Liver (tissue), 8 donors: ENCODE measurements at regions not wholly inside any gene's neighbourhood (a gene's known extent, or its start where the extent isn't known, plus 50 kb on each side); places are given as distances from the start of the nearest gene placed in this dataset.

Source experiments
- DNase-seq: peaks from one replicate; pipeline ENCODE4 v3.0.0-alpha.2; 2017; ENCODE audit warnings: low spot score
- H3K27ac ChIP-seq, 2 donors: one replicate each; pipeline ENCODE4 v1.7.0; 2013; ENCODE audit warnings: inconsistent platforms in 2 of 2, low read length in 2 of 2, control low read depth in 1 of 2, low read depth in 1 of 2, mild to moderate bottlenecking in 1 of 2
- H3K27me3 ChIP-seq, 4 donors: one replicate each; pipeline versions ENCODE4 v1.6.1 to v1.7.0; 2013; ENCODE audit warnings: low read length in 3 of 4, inconsistent platforms in 1 of 4, mild to moderate bottlenecking in 1 of 4, moderate library complexity in 1 of 4; ENCODE audit not compliant: control insufficient read depth in 4 of 4, insufficient read depth in 4 of 4
- H3K36me3 ChIP-seq, 4 donors: one replicate each; pipeline versions ENCODE4 v1.6.1 to v1.7.0; 2013; ENCODE audit warnings: low read length in 3 of 4, mild to moderate bottlenecking in 3 of 4, low read depth in 1 of 4, moderate library complexity in 1 of 4; ENCODE audit not compliant: control insufficient read depth in 4 of 4, insufficient read depth in 3 of 4
- H3K4me1 ChIP-seq, 4 donors: one replicate each; pipeline versions ENCODE4 v1.6.1 to v1.7.0; 2013; ENCODE audit warnings: low read length in 3 of 4, mild to moderate bottlenecking in 3 of 4, moderate library complexity in 1 of 4; ENCODE audit not compliant: control insufficient read depth in 4 of 4, insufficient read depth in 4 of 4
- H3K4me3 ChIP-seq, 3 donors: one replicate each; pipeline versions ENCODE4 v1.6.1 to v1.7.0; 2013; ENCODE audit warnings: low read length in 3 of 3, control low read depth in 1 of 3, low read depth in 1 of 3, mild to moderate bottlenecking in 1 of 3
- H3K9ac ChIP-seq, 2 donors: one replicate each; pipeline ENCODE4 v1.7.0; 2013; ENCODE audit warnings: low read length in 2 of 2, mild to moderate bottlenecking in 2 of 2, moderate library complexity in 2 of 2, control low read depth in 1 of 2, low read depth in 1 of 2
- H3K9me3 ChIP-seq, 4 donors: one replicate each; pipeline versions ENCODE4 v1.6.1 to v1.7.0; 2013; ENCODE audit warnings: low read length in 3 of 4; ENCODE audit not compliant: control insufficient read depth in 4 of 4
- EGR1 ChIP-seq, 2 donors: IDR thresholded peaks; 2 replicates each; pipeline ENCODE4 v1.6.1; 2016 to 2018; ENCODE audit warnings: antibody characterized with exemption in 2 of 2, low read depth in 2 of 2
- GABPA ChIP-seq, 2 donors: IDR thresholded peaks in 1 of 2; conservative IDR thresholded peaks in 1 of 2; 2 replicates each; pipeline ENCODE4 v1.6.1; 2016; ENCODE audit warnings: antibody characterized with exemption in 2 of 2, mild to moderate bottlenecking in 1 of 2, moderate library complexity in 1 of 2
- HNF4G ChIP-seq: IDR thresholded peaks from 2 replicates; pipeline ENCODE4 v1.6.1; 2016; ENCODE audit warnings: antibody characterized with exemption
- JUND ChIP-seq, 2 donors: IDR thresholded peaks; 2 replicates each; pipeline ENCODE4 v1.6.1; 2016; ENCODE audit warnings: antibody characterized with exemption in 2 of 2
- NR2F2 ChIP-seq: IDR thresholded peaks from 2 replicates; pipeline ENCODE4 v1.6.1; 2016; ENCODE audit warnings: antibody characterized with exemption
- RAD21 ChIP-seq, 2 donors: IDR thresholded peaks; 2 replicates each; pipeline ENCODE4 v1.6.1; 2016; ENCODE audit warnings: antibody characterized with exemption in 2 of 2, mild to moderate bottlenecking in 2 of 2
- RXRA ChIP-seq, 2 donors: IDR thresholded peaks; 2 replicates each; pipeline ENCODE4 v1.6.1; 2017 to 2018; ENCODE audit warnings: antibody characterized with exemption in 2 of 2, mild to moderate bottlenecking in 1 of 2
- SP1 ChIP-seq: IDR thresholded peaks from 2 replicates; pipeline ENCODE4 v1.6.1; 2018; ENCODE audit warnings: antibody characterized with exemption, mild to moderate bottlenecking
- TAF1 ChIP-seq: conservative IDR thresholded peaks from 2 replicates; pipeline ENCODE4 v1.6.1; 2016; ENCODE audit warnings: antibody characterized with exemption, mild to moderate bottlenecking
- YY1 ChIP-seq: IDR thresholded peaks from 2 replicates; pipeline ENCODE4 v1.6.1; 2016; ENCODE audit warnings: antibody characterized with exemption, mild to moderate bottlenecking
- WGBS: extraction: QIAGEN DNeasy Blood & Tissue Kit; methylation state at CpG from one replicate; pipeline ENCODE4 v1.1.7; 2013; 5-methylcytosine and 5-hydroxymethylcytosine counted together
- TF ChIP-seq, protein P1 (sequence below): IDR thresholded peaks from 2 replicates; pipeline ENCODE4 v1.6.1; 2016; ENCODE audit warnings: antibody characterized with exemption
- TF ChIP-seq, protein P2 (sequence below): IDR thresholded peaks from 2 replicates; pipeline ENCODE4 v1.6.1; 2016; ENCODE audit warnings: antibody characterized with exemption, mild to moderate bottlenecking
- TF ChIP-seq, protein P3 (sequence below): fragments of 150-350 bp; IDR thresholded peaks from 2 replicates; pipeline ENCODE4 v1.5.1; 2017; ENCODE audit warnings: improper control_type of control experiment, low read depth, low read length; ENCODE audit not compliant: missing input control
- TF ChIP-seq, protein P4 (sequence below): IDR thresholded peaks from 2 replicates; pipeline ENCODE4 v1.6.1; 2016; ENCODE audit warnings: antibody characterized with exemption
- TF ChIP-seq, protein P5 (sequence below): IDR thresholded peaks from 2 replicates; pipeline ENCODE4 v1.6.1; 2016; ENCODE audit warnings: antibody characterized with exemption
- donor health status: healthy.
- donor health status: healthy.
- donor health status: healthy.
- donor health status: healthy.
- donor health status: healthy.

DNA sequence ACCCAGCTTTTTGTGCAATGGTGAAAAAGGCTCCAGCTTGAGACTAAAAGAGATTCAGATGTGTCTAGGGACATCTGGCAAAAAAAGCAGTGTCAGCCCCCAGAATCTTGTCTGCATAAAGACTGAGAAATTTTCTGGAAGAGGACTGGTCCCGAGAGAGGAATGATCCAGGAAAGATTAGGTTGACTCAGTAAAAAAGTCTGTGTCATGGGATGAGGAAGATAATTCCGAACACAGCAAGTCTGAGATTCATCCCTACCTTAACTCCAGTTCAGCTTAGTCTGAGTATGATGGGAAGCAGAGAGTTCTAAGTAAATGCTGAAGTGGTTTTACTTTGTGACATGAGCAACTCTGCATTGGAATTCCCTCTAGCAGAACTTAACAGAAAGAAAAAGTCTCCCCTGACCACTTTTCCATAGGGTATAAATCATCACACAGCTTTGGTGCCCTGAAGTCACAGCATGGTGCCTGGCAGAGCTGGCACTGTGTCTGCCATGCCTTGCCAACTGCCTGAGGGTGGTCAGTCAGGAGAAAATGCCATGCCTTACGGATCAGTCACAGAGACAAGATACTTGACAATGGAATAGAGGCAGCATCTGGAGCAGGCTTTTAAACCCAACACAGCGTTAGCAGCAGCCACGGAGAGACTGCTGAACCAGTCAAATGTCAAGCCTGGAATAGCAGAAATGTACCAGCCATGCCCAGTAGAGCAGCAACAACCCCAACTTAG lies 153.4 kb downstream of the ZC3H11B start:
- Histone ChIP-seq H3K4me1 (no peaks in the 10 kb centered on the region), H3K9me3 (no peaks in the 10 kb centered on the region), H3K36me3 (no peaks in the 10 kb centered on the region), H3K9ac (no peak overlapping the region), H3K4me3 (no peak overlapping the region), H3K27ac (no peak overlapping the region), H3K27me3 (no peaks in the 10 kb centered on the region)
- whole genome bisulfite sequencing = 77% methylated on average over 5 of the region's 5 CpGs
- no peak for TF ChIP-seq JUND (IDR thresholded peaks at IDR 0.05)
- TF ChIP-seq TAF1 = no peak
- TF ChIP-seq RXRA (IDR thresholded peaks at IDR 0.05) = no peak
- TF ChIP-seq, protein P1, sequence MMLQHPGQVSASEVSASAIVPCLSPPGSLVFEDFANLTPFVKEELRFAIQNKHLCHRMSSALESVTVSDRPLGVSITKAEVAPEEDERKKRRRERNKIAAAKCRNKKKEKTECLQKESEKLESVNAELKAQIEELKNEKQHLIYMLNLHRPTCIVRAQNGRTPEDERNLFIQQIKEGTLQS = no peak
- DNase-seq = no peak

DNA sequence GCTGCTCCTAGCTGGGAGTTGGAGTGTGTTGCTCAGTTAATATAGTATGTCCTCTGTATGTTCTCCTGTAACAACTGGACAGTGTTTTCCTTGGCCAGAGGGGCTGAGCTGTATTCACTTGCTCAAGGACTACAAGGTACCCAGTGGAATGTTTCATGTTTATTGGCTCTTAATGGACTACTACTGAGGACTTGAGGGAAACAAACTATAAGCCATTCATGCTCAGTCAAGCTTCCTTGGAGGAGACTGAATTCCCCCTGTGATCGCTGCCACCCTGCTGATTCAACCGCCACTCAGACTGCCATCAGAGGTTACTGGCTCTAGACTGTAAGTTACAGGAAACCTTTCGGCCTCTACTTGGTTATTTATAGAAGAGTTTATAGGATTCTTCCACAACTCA lies 166.6 kb downstream of the ZC3H11B start:
- no peaks in the 10 kb centered on the region for H3K36me3 ChIP-seq
- DNase-seq = no peak
- H3K27ac ChIP-seq = no peak overlapping the region
- 84% methylated on average over 3 of the region's 3 CpGs for WGBS
- no peaks in the 10 kb centered on the region for H3K9me3 ChIP-seq
- H3K4me1 ChIP-seq = no peaks in the 10 kb centered on the region
- TF ChIP-seq HNF4G = no peak
- no peak for TF ChIP-seq YY1
- TF ChIP-seq, protein P2, sequence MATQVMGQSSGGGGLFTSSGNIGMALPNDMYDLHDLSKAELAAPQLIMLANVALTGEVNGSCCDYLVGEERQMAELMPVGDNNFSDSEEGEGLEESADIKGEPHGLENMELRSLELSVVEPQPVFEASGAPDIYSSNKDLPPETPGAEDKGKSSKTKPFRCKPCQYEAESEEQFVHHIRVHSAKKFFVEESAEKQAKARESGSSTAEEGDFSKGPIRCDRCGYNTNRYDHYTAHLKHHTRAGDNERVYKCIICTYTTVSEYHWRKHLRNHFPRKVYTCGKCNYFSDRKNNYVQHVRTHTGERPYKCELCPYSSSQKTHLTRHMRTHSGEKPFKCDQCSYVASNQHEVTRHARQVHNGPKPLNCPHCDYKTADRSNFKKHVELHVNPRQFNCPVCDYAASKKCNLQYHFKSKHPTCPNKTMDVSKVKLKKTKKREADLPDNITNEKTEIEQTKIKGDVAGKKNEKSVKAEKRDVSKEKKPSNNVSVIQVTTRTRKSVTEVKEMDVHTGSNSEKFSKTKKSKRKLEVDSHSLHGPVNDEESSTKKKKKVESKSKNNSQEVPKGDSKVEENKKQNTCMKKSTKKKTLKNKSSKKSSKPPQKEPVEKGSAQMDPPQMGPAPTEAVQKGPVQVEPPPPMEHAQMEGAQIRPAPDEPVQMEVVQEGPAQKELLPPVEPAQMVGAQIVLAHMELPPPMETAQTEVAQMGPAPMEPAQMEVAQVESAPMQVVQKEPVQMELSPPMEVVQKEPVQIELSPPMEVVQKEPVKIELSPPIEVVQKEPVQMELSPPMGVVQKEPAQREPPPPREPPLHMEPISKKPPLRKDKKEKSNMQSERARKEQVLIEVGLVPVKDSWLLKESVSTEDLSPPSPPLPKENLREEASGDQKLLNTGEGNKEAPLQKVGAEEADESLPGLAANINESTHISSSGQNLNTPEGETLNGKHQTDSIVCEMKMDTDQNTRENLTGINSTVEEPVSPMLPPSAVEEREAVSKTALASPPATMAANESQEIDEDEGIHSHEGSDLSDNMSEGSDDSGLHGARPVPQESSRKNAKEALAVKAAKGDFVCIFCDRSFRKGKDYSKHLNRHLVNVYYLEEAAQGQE = no peak
- TF ChIP-seq EGR1 (IDR thresholded peaks at IDR 0.05; ENCODE audit: low read depth in 2 of 2) = no peak
- TF ChIP-seq, protein P3, sequence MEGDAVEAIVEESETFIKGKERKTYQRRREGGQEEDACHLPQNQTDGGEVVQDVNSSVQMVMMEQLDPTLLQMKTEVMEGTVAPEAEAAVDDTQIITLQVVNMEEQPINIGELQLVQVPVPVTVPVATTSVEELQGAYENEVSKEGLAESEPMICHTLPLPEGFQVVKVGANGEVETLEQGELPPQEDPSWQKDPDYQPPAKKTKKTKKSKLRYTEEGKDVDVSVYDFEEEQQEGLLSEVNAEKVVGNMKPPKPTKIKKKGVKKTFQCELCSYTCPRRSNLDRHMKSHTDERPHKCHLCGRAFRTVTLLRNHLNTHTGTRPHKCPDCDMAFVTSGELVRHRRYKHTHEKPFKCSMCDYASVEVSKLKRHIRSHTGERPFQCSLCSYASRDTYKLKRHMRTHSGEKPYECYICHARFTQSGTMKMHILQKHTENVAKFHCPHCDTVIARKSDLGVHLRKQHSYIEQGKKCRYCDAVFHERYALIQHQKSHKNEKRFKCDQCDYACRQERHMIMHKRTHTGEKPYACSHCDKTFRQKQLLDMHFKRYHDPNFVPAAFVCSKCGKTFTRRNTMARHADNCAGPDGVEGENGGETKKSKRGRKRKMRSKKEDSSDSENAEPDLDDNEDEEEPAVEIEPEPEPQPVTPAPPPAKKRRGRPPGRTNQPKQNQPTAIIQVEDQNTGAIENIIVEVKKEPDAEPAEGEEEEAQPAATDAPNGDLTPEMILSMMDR = no peak
- H3K27me3 ChIP-seq = no peaks in the 10 kb centered on the region
- no peak overlapping the region for H3K4me3 ChIP-seq
- H3K9ac ChIP-seq = no peak overlapping the region

DNA sequence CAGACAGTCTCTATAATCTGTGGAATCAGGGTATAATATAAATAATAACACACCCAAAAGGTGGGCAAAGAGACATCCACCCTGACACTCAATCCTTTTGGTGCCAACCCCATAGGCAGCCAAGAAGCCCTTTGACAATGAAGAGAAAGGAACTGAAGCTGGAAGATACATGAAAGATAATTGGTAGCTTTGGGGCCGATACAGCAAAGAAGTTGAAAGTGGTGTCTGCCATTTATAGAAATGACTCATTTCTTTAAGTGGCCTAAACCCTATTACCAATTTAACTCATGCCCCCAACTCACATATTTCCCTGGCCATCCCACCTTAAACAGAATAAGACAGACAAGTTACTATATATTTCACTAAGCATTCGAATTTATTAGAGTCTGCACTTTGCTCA lies 167.0 kb downstream of the ZC3H11B start:
- Histone ChIP-seq H3K36me3 (no peaks in the 10 kb centered on the region), H3K4me3 (no peak overlapping the region), H3K4me1 (no peaks in the 10 kb centered on the region), H3K9me3 (no peaks in the 10 kb centered on the region), H3K27me3 (no peaks in the 10 kb centered on the region), H3K9ac (no peak overlapping the region), H3K27ac (no peak overlapping the region)
- WGBS = 83% methylated on average over 2 of the region's 2 CpGs
- DNase-seq = no peak
- TF ChIP-seq, protein P4, sequence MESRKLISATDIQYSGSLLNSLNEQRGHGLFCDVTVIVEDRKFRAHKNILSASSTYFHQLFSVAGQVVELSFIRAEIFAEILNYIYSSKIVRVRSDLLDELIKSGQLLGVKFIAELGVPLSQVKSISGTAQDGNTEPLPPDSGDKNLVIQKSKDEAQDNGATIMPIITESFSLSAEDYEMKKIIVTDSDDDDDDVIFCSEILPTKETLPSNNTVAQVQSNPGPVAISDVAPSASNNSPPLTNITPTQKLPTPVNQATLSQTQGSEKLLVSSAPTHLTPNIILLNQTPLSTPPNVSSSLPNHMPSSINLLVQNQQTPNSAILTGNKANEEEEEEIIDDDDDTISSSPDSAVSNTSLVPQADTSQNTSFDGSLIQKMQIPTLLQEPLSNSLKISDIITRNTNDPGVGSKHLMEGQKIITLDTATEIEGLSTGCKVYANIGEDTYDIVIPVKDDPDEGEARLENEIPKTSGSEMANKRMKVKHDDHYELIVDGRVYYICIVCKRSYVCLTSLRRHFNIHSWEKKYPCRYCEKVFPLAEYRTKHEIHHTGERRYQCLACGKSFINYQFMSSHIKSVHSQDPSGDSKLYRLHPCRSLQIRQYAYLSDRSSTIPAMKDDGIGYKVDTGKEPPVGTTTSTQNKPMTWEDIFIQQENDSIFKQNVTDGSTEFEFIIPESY = no peak
- TF ChIP-seq SP1 (no peak), GABPA (IDR thresholded peaks at IDR 0.05 in 1 of 2, conservative IDR thresholded peaks at IDR 0.05 in 1 of 2) (no peak), HNF4G (no peak), EGR1 (IDR thresholded peaks at IDR 0.05; ENCODE audit: low read depth in 2 of 2) (no peak), NR2F2 (no peak), RAD21 (IDR thresholded peaks at IDR 0.05) (no peak), TAF1 (no peak)
- TF ChIP-seq, protein P5, sequence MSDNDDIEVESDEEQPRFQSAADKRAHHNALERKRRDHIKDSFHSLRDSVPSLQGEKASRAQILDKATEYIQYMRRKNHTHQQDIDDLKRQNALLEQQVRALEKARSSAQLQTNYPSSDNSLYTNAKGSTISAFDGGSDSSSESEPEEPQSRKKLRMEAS = no peak
- TF ChIP-seq, protein P1 = no peak
- TF ChIP-seq, protein P2 = no peak
